GM10266 (cell line): ENCODE measurements at regions not wholly inside any gene's neighbourhood (a gene's known extent, or its start where the extent isn't known, plus 50 kb on each side); places are given as distances from the start of the nearest gene placed in this dataset.

Experiments
- DNase-seq: peaks from one replicate; pipeline ENCODE4 v3.0.0; 2012; ENCODE audit errors: extremely low spot score
- TF ChIP-seq, protein P1 (sequence below): IDR thresholded peaks from 2 replicates; pipeline ENCODE4 v1.5.1; 2012; ENCODE audit warnings: mild to moderate bottlenecking, low read depth; ENCODE audit not compliant: control insufficient read depth, insufficient read depth; ENCODE audit errors: missing control alignments

DNA sequence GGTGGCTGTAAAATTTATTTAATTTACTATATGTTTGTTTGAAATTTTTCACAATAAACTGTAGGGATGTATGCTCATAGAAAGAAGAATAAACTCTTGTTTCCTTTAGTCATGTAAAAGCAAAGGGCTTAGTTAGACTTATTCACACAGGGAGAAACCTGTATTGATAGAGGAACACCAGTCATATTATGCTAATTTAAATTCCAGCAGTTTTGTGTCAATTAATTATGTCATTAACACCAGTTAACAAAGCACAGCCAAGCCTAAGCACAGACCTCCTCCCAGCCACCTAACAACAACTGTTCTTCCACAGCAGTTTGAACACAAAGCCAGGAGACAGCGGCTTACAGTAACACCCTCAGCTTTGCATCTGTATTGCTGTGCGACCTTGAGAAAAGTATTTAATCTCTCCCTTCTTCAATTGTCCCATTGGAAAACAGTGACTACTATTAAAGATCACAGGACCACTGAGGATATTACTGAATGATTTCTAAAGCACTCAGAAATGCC, 260.8 kb upstream of the RRP15 start:
- TF ChIP-seq, protein P1, sequence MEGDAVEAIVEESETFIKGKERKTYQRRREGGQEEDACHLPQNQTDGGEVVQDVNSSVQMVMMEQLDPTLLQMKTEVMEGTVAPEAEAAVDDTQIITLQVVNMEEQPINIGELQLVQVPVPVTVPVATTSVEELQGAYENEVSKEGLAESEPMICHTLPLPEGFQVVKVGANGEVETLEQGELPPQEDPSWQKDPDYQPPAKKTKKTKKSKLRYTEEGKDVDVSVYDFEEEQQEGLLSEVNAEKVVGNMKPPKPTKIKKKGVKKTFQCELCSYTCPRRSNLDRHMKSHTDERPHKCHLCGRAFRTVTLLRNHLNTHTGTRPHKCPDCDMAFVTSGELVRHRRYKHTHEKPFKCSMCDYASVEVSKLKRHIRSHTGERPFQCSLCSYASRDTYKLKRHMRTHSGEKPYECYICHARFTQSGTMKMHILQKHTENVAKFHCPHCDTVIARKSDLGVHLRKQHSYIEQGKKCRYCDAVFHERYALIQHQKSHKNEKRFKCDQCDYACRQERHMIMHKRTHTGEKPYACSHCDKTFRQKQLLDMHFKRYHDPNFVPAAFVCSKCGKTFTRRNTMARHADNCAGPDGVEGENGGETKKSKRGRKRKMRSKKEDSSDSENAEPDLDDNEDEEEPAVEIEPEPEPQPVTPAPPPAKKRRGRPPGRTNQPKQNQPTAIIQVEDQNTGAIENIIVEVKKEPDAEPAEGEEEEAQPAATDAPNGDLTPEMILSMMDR, result no peak
- DNase-seq, result no peak

- no peak for DNase-seq
Measured at GRCh38 chr1:218025454-218025853, 259.6 kb upstream of the RRP15 start.

GRCh38 chr1:218027152-218027551, 257.9 kb upstream of the RRP15 start:
- no peak for DNase-seq
- TF ChIP-seq, protein P1, result no peak

More at GRCh38 chr1:218025454-218025853, 259.6 kb upstream of the RRP15 start:
- TF ChIP-seq, protein P1, result no peak

- no peak for DNase-seq
- TF ChIP-seq, protein P1, result no peak
Measured at GRCh38 chr1:218030846-218031245, 254.2 kb upstream of the RRP15 start.

DNA sequence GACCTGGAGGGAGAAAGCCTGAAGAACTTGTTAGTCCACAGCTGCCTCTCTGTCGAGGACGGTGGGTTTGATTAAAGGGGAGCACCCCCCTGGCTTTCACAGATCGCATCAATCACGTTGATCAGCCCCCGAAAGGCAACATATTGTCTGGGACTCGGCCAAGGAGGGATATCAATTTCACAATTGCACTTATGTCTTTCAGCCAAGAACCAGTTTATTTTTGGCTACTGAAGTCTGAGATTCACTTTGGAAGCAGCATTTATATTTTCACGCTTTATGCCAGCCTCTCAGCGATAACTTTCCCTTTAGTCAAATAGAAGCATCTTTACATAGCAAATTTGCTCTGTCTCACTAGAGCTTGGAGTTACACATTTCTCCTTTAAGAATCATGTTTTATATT, 253.2 kb upstream of the RRP15 start:
- no peak for DNase-seq
- TF ChIP-seq, protein P1, result no peak

DNA sequence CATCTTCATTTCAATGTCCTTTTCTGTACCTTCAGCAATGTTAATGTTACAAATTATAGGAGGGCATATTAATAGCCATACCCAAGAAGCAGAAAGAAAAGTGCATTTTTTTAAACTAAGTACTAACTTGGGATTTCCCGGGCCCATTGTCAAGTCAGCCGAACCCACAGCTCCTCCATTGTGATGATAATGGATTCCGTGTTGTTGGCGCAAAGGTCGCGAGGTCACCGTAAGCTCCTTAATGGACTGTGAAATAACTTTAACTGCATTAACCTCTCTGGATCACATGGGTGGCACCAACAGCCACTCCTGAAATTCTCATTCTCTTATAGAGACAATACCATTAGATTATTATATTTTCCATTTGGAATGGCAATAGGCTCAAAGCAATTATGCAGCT, 250.6 kb upstream of the RRP15 start:
- DNase-seq, result no peak

DNA sequence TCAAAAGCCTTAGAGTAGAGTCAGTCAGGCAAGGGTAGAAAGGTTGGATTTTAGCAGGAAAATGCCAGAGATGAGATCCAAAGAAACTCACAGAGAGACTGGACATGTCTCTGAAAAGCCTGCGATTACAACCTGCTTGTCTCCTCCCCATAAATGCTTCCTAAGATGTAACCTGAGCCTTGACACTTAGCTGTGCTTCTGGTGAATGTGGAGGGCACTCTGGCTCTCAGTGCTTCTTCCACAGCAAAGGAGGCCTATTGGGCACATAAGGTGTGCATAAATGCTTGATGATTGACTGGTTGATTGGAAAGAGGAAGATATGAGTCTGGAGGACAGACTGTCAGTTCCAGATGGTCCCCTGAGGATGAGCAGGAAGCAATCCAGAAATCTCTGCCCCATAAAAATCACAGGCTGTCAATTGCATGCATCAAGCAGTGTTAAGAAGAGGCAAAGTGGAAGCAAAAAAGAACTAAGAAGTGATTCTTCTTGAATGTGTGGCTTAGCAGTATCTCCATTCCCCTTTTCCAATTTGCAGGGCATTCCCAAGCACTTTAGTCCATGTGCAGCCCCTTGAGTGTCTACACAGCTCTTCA, 236.2 kb upstream of the RRP15 start:
- DNase-seq, result no peak
- TF ChIP-seq, protein P1, result no peak

More for the DNA sequence above, 250.6 kb upstream of the RRP15 start:
- TF ChIP-seq, protein P1, result no peak
